HCT116 (cell line): ENCODE measurements at regions not wholly inside any gene's neighbourhood (a gene's known extent, or its start where the extent isn't known, plus 50 kb on each side); places are given as distances from the start of the nearest gene placed in this dataset.

ENCODE experiments used
- SRF ChIP-seq: IDR thresholded peaks from 2 replicates; pipeline ENCODE4 v1.6.1; 2012; ENCODE audit warnings: low read depth
- ZFX ChIP-seq: fragments of 450-650 bp; IDR thresholded peaks from 2 replicates; pipeline ENCODE4 v1.6.1; 2017

GRCh38 chr4:18401425-18401824 lies 379.9 kb upstream of the LCORL start:
- no peak for TF ChIP-seq ZFX
- TF ChIP-seq SRF = no peak
